Neutrophil (primary cell): ENCODE measurements at regions not wholly inside any gene's neighbourhood (a gene's known extent, or its start where the extent isn't known, plus 50 kb on each side); places are given as distances from the start of the nearest gene placed in this dataset.

Source experiments
- H3K27ac ChIP-seq: fragments of 200-600 bp; sonication (generic); 2 replicates; pipeline ENCODE4 v1.5.1; 2016; ENCODE audit warnings: mild to moderate bottlenecking, moderate library complexity
- H3K27me3 ChIP-seq: fragments of 200-600 bp; sonication (generic); 2 replicates; pipeline ENCODE4 v1.6.0; 2016; ENCODE audit warnings: mild to moderate bottlenecking
- H3K36me3 ChIP-seq: fragments of 200-600 bp; sonication (generic); 2 replicates; pipeline ENCODE4 v1.5.1; 2017
- H3K4me1 ChIP-seq, 2 experiments: fragments of 200-600 bp in 1 of 2; sonication (generic) in 1 of 2; 1 replicate in 1 of 2; 2 replicates in 1 of 2; pipeline versions ENCODE4 v1.5.1 to v1.6.1; 2013 to 2016; ENCODE audit warnings: low read depth in 1 of 2, low read length in 1 of 2, mild to moderate bottlenecking in 1 of 2, moderate library complexity in 1 of 2; ENCODE audit not compliant: control insufficient read depth in 1 of 2, insufficient read depth in 1 of 2
- H3K4me3 ChIP-seq, 2 experiments: fragments of 200-600 bp in 1 of 2; sonication (generic) in 1 of 2; 1 replicate in 1 of 2; 2 replicates in 1 of 2; pipeline ENCODE4 v1.5.1; 2013 to 2016; ENCODE audit warnings: low read depth in 1 of 2, low read length in 1 of 2, mild to moderate bottlenecking in 1 of 2, moderate library complexity in 1 of 2
- H3K9me3 ChIP-seq: fragments of 200-600 bp; sonication (generic); 2 replicates; pipeline ENCODE4 v1.5.1; 2016
- CTCF ChIP-seq: fragments of 200-600 bp; sonication (generic); IDR thresholded peaks from 2 replicates; pipeline ENCODE4 v1.5.1; 2016; ENCODE audit warnings: antibody characterized with exemption

GRCh38 chr21:35854281-35854680 is 206.0 kb downstream of the SETD4 start:
- no peak for TF ChIP-seq CTCF
- Histone ChIP-seq H3K27me3 (no peaks in the 10 kb centered on the region), H3K9me3 (no peaks in the 10 kb centered on the region), H3K4me1 (no peaks in the 10 kb centered on the region), H3K4me3 (no peak overlapping the region), H3K27ac (no peak overlapping the region), H3K36me3 (no peaks in the 10 kb centered on the region)

GRCh38 chr21:35853321-35854239 is 206.7 kb downstream of the SETD4 start:
- H3K4me3 ChIP-seq: no peak overlapping the region
- TF ChIP-seq CTCF: no peak
- no peaks in the 10 kb centered on the region for H3K36me3 ChIP-seq
- H3K27me3 ChIP-seq: no peaks in the 10 kb centered on the region
- no peak overlapping the region for H3K27ac ChIP-seq
- no peaks in the 10 kb centered on the region for H3K4me1 ChIP-seq
- H3K9me3 ChIP-seq: no peaks in the 10 kb centered on the region

- no peaks in the 10 kb centered on the region for H3K9me3 ChIP-seq
- H3K36me3 ChIP-seq: no peaks in the 10 kb centered on the region
- TF ChIP-seq CTCF: no peak
- no peak overlapping the region for H3K4me3 ChIP-seq
- no peaks in the 10 kb centered on the region for H3K27me3 ChIP-seq
- no peak overlapping the region for H3K27ac ChIP-seq
- no peaks in the 10 kb centered on the region for H3K4me1 ChIP-seq
Measured at GRCh38 chr21:35852820-35853219, 207.5 kb downstream of the SETD4 start.

- Histone ChIP-seq H3K4me1 (no peaks in the 10 kb centered on the region), H3K9me3 (no peaks in the 10 kb centered on the region), H3K36me3 (no peaks in the 10 kb centered on the region), H3K27ac (no peak overlapping the region), H3K4me3 (no peak overlapping the region), H3K27me3 (no peaks in the 10 kb centered on the region)
- TF ChIP-seq CTCF: no peak
Measured at GRCh38 chr21:35850542-35851103, 209.7 kb downstream of the SETD4 start.

- H3K36me3 ChIP-seq: no peaks in the 10 kb centered on the region
- H3K27ac ChIP-seq: no peak overlapping the region
- H3K4me3 ChIP-seq: no peak overlapping the region
- no peaks in the 10 kb centered on the region for H3K27me3 ChIP-seq
- no peaks in the 10 kb centered on the region for H3K4me1 ChIP-seq
- no peak for TF ChIP-seq CTCF
- H3K9me3 ChIP-seq: no peaks in the 10 kb centered on the region
Measured at GRCh38 chr21:35850029-35850428, 210.3 kb downstream of the SETD4 start.
